ENCODE measurements at regions not wholly inside any gene's neighbourhood (a gene's known extent, or its start where the extent isn't known, plus 50 kb on each side); places are given as distances from the start of the nearest gene placed in this dataset.

- TF ChIP-seq SPI1 (IDR thresholded peaks at IDR 0.05; ENCODE audit: low read depth, low read length), result no peak
- TF ChIP-seq POLR2A (IDR thresholded peaks at IDR 0.05; ENCODE audit: low read depth, low read length), result no peak
- TF ChIP-seq POLR2AphosphoS5 (IDR thresholded peaks at IDR 0.05; ENCODE audit: low read depth, low read length), result no peak
- TF ChIP-seq PAX5 (IDR thresholded peaks at IDR 0.05; ENCODE audit: insufficient read depth, low read length, severe bottlenecking), result no peak
Measured at GRCh38 chr2:403682-404081, 115.8 kb upstream of the ALKAL2 start.

Measured in GM12891 (cell line).